ENCODE measurements at regions not wholly inside any gene's neighbourhood (a gene's known extent, or its start where the extent isn't known, plus 50 kb on each side); places are given as distances from the start of the nearest gene placed in this dataset.

DNA sequence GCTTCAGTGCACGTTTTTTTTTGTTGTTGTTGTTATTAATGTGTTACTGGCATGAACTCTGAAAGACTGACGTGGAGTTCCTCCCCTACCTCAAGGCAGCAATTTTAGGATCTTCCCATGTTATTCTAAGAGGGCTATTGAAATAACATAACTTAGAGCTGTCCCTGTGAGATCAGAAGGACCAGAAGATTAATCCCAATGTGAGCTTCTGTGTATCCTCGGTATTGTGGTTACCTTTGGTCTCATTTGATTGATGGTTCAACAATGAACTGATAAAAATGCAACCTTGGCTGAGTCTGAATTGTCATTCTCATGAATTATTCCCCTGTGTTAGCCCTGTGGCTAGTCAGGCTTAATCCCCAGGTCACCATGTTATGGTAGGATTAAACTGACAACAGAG, 394.1 kb downstream of the TRIB2 start:
- no peak for DNase-seq

DNA sequence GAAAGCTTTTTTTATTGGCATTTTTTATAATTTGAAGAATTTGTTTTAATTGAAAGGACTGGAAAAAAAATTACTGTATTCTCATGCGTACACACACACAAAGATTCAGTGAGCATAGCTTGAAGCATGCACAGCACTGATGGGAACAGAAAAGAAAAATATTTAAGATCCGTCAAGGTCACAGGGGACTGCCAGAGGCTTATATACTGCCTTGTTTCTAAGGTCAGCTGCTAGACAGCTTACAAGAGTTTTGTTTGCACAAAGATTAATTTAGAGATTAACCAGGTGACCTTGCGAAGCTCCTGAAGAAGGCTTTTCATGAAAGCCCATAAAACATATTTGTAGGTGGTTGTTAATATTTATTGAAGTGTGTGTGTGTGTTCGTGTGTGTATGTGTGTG, 396.3 kb downstream of the TRIB2 start:
- no peak for DNase-seq

DNA sequence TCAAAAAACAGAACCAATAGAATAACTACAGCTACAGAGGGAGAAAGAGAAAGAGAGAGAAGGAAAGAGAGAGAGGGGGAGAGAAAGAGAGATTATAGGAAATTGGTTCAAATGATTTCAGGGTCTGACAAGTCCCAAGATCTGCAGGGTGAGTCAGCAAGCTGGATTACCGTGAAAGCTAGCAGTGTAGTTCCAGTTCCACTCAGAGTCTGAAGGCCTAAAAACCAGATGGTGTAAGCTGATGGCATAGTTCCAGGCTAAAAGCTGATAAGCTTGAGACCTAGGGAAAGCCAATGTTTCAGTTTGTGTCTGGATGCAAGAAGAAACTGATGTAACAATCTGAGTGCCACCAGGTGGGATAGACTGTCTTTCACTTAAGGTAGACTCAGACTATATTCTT, 397.7 kb downstream of the TRIB2 start:
- DNase-seq: no peak

DNA sequence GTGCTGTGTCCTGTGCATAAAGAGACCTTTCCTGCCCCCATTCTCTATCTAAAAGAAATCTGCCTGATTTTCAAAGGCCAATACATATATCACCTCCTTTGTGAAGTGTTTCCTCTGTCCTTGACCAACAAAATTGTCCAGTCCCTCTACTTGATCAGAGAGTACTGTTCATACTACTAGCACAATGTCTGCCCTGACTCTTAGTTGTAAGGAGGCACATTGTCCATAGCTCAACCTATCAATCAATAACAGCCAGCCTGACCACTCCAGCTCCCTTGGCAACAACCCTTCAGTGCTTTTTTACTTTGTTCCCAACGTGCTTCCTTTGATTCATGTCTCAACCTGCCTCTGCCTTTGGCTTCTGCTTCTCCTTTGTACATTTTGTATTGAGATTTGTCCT, 398.9 kb downstream of the TRIB2 start:
- DNase-seq: no peak

DNA sequence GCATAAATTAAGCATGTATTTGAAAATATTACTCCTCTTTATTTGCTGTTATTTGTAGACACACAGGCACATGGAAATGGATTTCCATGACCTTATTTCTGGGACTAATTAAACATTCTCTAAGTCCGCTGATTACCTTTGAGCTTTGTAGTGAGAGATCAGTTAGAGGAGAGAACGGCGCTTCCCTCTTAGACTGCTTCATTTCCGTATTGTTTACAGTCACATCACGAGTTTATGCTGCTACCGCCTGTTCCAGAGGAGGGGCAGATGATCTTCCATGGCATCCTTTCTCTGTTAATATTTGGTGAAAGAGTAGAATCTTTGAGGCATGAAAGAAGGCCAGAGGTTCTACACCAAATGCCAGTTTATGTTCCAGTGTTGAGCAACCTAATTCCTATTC, 404.4 kb downstream of the TRIB2 start:
- DNase-seq: no peak

DNA sequence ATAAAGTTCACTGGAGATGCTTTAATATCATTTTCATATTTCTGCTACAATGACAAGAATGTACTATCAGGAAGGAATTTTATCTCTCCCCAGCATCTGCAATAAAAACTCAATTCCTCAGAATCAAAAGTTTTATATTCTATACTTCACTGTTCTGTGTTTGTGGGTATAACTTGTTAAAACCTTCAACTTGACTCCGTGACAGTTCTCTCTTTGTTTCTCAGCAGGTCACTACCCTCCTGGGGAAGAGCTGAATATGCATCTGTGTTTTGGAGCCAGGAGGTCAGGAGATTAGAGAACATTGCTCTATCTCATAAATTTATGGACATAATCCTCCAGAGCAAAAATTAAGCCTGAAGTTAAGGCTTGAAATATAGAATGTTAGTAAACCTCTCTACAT, 411.4 kb downstream of the TRIB2 start:
- no peak for DNase-seq

DNA sequence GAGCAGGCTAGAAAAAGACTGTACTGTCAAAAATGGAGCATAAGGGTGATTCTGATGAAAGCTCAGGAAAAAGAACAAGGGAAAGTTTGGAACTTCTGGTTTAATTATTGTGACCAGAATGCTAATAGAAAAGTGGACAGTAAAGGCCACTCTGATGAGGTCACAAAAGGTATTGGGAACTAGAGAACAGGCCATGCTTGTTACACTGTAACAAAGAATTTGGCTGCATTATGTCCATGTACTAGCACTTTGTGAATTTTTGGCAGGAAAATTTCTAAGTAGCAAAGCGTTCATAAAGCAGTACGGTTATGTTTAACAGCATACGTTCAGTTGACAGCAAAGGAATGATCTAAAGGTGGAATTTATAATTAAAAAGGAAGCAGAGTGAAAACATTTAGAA, 418.6 kb downstream of the TRIB2 start:
- no peak for DNase-seq

DNA sequence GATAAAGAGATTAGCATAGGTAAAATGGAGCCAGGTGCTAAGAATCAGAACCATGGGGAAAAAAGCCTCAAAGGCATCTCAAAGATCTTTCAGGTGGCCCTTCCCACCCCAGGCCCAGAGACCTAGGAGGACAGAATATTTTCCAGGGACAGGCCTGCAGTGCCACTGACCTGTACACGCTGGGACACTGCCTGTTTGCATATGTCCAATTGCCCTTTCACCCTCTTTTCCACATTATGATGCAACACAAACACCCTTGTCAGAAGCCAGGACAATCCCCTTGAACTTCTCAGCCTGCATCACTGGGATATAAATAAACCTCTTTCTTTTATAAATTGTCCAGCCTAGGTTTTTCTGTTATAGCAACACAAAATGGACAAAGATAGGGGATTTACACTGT, 419.1 kb downstream of the TRIB2 start:
- DNase-seq: no peak

DNA sequence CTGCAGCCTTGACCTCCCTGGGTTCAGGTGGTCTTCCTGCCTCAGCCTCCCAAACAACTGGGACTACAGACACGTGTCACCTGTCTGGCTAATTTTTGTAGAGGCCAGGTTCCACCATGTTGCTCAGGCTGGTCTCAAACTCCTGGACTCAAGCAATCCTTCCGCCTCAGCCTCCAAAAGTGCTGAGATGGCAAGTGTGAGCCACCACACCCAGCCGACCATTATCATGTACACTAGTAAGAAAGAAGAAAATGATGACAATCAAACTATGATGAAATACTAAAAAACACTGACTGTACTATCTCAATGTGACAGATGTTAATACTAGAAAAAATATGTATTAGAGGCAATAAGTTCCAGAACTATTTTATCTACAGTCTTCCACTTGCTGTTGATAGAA, 420.9 kb downstream of the TRIB2 start:
- DNase-seq: no peak

DNA sequence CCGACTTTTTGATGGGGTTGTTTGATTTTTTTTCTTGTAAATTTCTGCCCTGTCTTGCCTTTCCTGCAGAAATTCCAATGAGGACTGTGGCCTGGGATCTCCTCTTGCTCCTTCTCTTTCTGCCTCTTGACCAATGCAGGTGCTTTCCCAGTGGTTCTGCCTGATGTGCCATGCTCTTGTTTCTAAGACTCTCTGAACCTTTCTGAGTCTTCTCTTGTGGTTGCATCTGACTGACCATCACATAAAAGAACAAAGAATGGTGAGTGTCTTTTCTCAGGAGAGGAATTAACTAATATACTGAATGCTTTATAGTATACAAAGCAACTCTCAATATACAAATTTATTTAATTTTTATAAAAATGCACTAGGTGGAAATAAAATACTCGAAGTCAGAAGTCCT, 424.6 kb downstream of the TRIB2 start:
- DNase-seq: no peak

DNA sequence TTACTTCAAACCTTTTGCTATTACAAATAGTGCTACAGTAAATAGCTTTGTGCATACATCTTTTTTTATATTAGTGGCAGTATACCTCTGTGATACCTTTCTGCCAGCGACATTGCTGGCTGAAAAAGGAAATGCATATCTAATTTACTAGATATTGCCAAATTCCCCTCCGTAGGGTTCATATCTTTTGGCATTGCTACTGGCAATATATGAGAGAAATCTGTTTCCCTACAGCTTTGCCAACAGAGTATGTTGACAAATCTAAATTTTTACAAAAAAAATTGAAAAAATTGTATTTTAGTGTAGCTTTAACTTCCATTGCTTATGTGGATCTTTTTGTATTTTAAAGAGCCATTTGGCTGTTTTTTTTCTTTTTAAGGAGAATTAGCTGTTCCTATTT, 426.7 kb downstream of the TRIB2 start:
- no peak for DNase-seq

DNA sequence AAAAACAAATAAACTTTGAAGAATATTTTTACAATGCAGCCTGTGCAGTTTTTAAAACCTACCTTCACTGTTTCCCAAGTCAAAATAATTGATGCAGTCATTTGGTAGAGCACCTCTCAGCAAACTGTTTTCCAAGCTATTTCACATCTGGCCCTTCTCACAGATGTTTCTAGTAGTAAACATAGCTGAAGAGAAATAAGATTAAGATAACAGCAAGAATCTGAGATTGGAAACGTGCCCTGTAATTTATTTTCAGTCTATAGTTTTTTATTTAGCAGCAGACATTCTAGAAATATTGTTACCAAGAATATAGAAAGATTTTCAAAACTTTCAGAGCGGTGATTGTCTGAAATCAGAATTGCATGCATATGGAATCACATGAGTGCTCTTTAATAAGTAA, 440.2 kb downstream of the TRIB2 start:
- no peak for DNase-seq

DNA sequence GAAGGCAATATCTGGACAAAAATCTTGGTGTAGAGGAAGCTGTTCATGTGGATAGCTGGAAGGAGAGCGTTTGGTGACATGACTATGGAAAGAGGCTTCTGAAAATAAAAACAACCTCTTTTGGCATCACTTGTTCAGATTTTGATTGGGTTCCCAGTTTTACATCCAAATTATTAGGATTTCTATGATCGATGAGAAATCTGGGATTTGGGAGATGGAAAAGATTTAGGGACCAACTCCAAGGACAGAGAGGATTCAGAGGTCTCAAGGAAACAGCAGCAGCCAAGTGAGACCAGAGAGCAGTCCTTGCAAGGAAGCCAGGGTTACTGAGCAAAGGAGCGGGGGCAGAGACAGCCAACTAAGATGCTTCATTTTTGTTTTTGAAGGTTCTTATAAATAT, 441.7 kb downstream of the TRIB2 start:
- DNase-seq: no peak

DNA sequence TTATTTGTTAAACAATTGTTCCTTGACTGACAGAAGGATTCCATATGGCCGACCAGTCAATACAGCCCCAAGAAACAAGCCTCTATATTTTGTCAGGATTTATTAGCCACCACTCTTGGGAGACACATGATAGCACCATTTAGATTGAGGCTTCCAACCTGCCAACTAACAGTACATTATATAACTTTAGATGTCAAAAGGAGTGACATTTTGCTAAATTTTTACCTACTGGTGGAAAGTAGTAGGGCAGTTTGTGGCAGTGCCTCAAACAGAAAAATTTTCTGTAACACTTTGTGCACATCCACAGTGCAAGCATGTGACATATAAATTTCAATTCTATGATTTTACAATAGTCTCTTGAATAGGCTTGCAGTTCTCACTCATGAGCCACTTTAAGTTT, 464.0 kb downstream of the TRIB2 start:
- DNase-seq: no peak

DNA sequence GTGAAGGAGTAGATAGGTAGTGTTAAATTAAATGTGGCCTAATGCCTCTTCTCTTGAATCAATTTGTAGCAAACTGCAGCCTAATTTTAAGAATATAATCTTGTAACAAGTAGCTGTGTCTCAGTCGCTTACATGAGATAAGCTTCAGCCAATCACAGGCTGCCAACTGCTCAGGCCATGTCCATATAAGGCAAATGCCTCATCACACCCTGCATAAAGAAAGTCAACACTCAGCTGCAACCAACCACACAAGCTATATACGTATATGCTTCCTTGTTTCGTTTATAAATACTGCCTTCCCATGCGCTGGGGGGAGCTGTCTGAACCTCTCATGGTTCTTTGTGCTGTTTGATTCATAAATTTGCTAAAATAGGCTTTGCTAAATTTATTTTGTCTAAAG, 476.3 kb downstream of the TRIB2 start:
- DNase-seq: no peak

DNA sequence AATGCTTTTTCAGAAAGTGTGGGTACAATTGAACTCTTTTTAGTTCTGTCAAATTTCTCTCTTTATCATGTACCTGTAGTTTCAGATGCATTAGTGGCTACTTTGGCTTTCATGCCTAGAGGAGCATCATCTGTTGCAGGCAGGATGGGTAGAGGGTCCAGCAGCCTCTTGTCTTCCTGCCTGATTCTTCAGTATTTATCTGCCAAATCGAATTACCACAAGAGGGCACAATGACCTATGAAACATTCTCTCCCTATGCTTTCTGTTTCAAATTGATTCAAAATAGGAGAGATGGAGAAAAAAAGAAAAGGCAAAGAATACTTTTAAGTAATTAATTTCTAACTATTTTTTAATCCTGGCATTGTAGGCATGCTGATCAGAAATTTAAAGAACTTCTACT, 477.2 kb downstream of the TRIB2 start:
- no peak for DNase-seq

DNA sequence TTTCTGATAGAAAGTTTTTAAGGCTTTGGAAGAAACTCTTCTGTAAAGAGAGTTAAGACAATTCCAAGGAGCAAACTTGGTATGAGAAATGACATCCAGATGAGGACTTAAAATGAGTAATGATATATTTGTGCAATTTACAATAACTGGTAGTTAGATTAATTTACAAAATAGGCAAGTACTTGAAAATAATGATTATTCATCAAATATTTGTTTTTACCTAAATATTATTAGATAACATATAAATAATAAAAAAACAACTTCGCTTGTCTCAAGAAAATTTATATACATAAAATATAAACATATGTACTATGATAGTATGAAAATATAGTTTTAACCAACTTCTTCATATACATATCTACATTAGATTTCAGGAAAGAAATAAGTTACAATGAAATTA, 478.5 kb downstream of the TRIB2 start:
- no peak for DNase-seq

DNA sequence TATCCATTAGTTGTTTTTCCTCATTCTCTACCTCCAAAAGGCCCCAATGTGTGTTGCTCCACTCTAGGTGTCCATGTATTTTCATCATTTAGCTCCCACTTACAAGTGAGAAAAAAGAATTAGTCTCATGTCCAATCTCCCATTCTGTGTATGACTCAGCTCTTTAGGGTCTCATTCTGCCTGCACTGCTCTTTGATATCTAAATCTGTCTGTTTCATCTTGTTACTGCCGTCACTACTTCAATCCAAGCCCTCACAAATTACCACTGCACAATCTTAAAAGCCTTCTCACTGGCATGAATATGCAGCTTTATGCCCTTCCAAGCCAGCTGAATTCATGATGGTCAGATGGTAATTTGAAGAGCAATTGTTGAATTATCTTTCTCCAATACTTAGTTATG, 480.5 kb downstream of the TRIB2 start:
- no peak for DNase-seq

DNA sequence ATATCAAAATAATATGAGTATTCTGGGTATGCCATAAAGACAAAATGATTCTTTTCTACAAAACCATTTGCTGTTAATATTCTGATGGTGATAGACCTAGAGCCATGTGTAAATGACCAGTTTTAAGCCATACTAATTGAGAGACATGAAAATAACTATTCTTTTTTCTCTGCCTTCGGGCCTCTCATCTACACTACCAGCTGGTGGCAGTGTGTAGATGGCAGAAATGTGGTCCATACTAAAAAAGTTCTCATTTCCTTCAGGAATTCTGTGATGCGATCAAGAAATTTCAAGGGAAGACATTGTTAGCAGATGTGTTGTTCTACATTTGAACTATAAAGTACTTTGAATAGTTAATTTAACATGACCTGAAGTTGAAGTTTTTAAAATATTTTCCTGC, 485.2 kb downstream of the TRIB2 start:
- DNase-seq: no peak

DNA sequence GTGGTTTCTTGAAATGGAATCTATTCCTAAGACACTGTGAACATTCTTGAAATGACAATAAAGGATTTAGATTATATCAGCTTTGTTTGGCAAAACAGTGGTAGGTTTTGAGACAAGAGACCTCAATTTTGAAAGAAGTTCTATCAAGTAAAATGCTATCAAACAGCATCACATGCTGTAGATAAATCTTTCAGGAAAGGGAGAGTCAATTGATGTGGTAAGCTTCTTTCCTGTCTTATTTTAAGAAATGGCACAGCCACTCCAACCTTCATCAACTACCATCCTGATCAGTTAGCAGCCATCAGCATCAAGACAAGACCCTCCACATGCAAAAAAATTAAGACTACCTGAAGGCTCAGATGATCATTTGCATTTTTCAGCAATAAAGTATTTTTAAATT, 495.4 kb downstream of the TRIB2 start:
- DNase-seq: no peak

DNA sequence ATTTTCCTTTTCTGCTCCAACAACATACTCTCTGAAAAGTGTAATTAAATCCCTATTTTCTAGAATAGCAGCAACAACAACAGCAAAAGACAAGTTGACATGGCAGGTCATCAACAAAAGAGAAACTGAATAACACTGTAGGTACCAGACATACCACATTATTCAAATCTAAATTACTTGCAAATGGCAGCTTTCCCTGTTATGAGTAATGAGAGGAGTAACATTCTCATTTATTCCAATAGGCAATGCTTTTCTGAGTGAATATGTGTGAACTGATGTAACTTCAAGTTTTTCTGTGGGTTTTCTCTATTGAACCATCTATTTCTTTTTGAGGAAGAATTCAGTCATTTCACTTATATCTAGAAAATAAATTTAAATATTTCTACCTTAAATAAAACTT, 501.5 kb downstream of the TRIB2 start:
- DNase-seq: no peak

DNA sequence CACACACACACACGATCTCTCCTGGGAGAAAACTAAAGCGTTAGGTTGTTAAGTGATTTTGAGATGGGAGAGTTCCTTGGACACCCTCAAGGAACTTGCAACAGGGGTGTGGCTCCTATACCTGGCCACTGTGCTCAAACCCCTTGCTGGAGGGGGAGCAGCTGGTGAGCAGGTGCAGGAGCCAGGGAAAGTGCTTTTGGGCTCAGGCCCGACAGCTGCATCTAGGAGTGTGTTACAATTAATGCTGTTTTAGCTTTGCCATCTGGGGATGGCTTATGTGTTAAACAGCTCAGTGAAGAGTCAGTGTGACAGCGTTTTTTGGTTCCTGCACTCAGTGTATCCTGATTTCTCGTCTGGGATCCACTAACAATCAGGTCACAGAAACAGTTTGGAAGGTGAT, 510.8 kb downstream of the TRIB2 start:
- no peak for DNase-seq

DNA sequence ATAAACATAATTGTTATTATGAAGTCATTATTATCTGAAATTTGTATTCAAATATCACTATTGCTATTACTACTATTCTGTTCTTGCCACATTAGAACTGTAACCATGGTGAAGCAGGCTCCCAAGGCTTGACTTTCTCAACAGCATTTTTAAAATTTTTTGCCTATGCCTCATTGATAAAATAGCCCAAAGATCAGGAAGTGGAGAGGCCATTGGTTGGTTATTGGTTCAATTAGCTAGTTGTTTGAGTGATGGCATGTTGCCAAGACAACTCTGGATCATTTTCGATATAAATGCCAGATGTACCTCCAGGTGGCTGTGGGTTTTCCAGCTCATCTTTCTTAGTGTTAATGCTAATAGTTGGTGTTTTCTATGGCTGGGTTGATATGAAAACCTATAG, 513.5 kb downstream of the TRIB2 start:
- no peak for DNase-seq

DNA sequence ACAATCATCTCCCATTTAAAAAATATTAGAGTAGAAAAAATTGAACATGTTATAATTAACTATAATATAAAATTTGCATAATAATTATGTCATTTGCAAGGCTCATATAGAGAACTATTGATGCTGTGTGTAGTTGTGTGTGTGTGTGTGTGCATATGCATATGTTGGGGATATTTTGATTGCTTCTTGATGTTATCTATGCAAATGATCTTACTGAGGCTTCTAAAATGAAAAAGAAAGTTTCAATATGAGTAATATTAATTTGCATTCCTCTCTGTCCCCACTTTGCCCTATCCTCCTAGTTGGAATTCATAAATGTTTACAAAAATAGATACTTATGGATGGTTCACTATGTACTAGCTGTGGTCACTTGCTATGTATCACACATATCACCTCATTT, 523.3 kb downstream of the TRIB2 start:
- no peak for DNase-seq

DNA sequence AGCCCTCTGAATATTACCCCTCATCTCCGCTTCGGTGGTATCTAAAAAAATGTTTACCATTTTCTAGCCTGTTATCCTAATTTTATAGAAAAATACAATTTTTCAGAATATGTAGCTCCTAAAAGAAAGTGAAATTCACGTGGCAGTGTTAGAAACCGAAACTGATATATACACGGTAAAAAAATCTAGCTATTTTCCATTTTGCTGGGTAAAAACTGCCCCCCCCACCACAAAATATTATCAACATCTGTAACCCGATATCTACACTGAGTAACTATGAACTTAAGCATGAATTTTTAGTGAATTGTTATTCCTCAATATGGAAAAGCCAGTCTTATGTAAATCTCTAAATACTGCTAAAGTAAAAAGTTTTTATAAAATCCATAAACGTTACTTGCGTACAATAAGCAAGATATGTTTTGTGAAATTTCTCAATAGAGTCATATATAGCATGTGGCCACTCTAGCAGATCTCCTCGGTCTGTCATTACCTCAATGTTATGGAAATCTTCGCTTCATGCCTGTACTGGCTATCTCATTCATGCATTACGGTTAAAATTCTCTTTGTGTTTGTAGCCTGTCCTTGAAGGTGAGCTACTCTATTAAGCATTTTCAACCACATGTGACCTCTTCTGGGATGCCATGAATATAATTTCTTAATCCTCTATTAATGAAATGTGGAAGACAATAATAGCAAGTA, 524.2 kb downstream of the TRIB2 start:
- no peak for DNase-seq

DNA sequence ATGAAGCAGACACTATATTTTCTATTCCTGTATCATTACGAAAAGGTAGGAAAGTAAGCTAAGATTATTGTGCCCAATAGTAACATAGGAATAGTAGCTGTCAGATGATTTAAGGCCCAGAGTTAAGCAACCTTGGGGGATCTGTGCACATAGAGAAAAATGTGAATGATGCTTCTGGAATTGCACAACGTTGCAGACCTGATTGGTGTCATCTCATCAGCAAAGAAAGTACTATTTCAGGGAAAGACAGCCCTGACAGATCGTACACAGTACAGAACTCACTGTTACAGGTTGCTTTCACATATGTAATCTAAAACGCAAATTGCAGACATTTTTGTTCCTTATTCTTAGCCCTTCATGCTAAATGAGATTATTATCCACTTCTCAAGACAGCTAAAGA, 535.9 kb downstream of the TRIB2 start:
- no peak for DNase-seq
